Endodermal cell (in vitro differentiated cells): ENCODE measurements at regions not wholly inside any gene's neighbourhood (a gene's known extent, or its start where the extent isn't known, plus 50 kb on each side); places are given as distances from the start of the nearest gene placed in this dataset.

Source experiments
- DNase-seq: peaks from one replicate; pipeline ENCODE4 v3.0.0-alpha.2; 2017
- H3K27ac ChIP-seq: 2 replicates; pipeline ENCODE4 v1.5.1; 2013; ENCODE audit warnings: mild to moderate bottlenecking, low read depth, low read length, moderate library complexity
- H3K27me3 ChIP-seq: 2 replicates; pipeline ENCODE4 v1.6.1; 2013; ENCODE audit warnings: mild to moderate bottlenecking, low read length, moderate library complexity; ENCODE audit not compliant: insufficient read depth, control insufficient read depth, poor library complexity, severe bottlenecking
- H3K36me3 ChIP-seq: 2 replicates; pipeline ENCODE4 v1.7.0; 2013; ENCODE audit warnings: mild to moderate bottlenecking, low read length, moderate library complexity; ENCODE audit not compliant: control insufficient read depth, insufficient read depth
- H3K4me1 ChIP-seq: one replicate; pipeline ENCODE4 v1.7.0; 2013; ENCODE audit warnings: low read length; ENCODE audit not compliant: control insufficient read depth, insufficient read depth
- H3K4me3 ChIP-seq: 2 replicates; pipeline ENCODE4 v1.5.1; 2013; ENCODE audit warnings: mild to moderate bottlenecking, low read length, moderate library complexity
- H3K9ac ChIP-seq: 2 replicates; pipeline ENCODE4 v1.6.1; 2013; ENCODE audit warnings: mild to moderate bottlenecking, low read length, moderate library complexity; ENCODE audit not compliant: poor library complexity, severe bottlenecking; ENCODE audit errors: extremely low read depth
- H3K9me3 ChIP-seq: 2 replicates; pipeline ENCODE4 v1.6.1; 2013; ENCODE audit warnings: mild to moderate bottlenecking, low read length, moderate library complexity; ENCODE audit not compliant: control insufficient read depth
- H3K27ac Mint-ChIP-seq: 2 replicates; pipeline ENCODE4 v1.8.0; 2020; ENCODE audit warnings: mixed read lengths
- H3K27me3 Mint-ChIP-seq: 2 replicates; pipeline ENCODE4 v1.8.0; 2021; ENCODE audit warnings: mild to moderate bottlenecking, mixed read lengths; ENCODE audit not compliant: insufficient read depth
- H3K36me3 Mint-ChIP-seq: 2 replicates; pipeline ENCODE4 v1.8.0; 2020; ENCODE audit warnings: low read depth, mixed read lengths
- H3K4me1 Mint-ChIP-seq: 2 replicates; pipeline ENCODE4 v1.8.0; 2020; ENCODE audit warnings: mixed read lengths
- H3K4me3 Mint-ChIP-seq: 2 replicates; pipeline ENCODE4 v1.8.0; 2020; ENCODE audit warnings: mild to moderate bottlenecking, moderate library complexity, mixed read lengths
- H3K9me3 Mint-ChIP-seq: 2 replicates; pipeline ENCODE4 v1.8.0; 2020; ENCODE audit warnings: mild to moderate bottlenecking, mixed read lengths
- CTCF ChIP-seq: fragments of 200-600 bp; sonication (generic); conservative IDR thresholded peaks from 2 replicates; pipeline ENCODE4 v1.5.0; 2021; ENCODE audit warnings: antibody characterized with exemption, mild to moderate bottlenecking
- whole genome bisulfite sequencing, 2 experiments: methylation state at CpG; one replicate each; pipeline versions ENCODE4 v1.1.5 to v1.1.7; 2013; ENCODE audit warnings: missing lambda C conversion rate in 2 of 2, mixed read lengths in 1 of 2; ENCODE audit not compliant: insufficient coverage in 1 of 2, insufficient read length in 1 of 2; 5-methylcytosine and 5-hydroxymethylcytosine counted together

- H3K36me3 Mint-ChIP-seq, result no peaks in the 10 kb centered on the region
- 83 to 85% methylated on average over 1 to 4 of the region's 4 CpGs for WGBS, 2 experiments
- H3K4me1 Mint-ChIP-seq, result peaks cover 11% of the 10 kb centered on the region
- H3K9ac ChIP-seq, result no peak overlapping the region
- no peak for DNase-seq
- H3K4me3 Mint-ChIP-seq, result no peak overlapping the region
- H3K9me3 Mint-ChIP-seq, result no peaks in the 10 kb centered on the region
- H3K9me3 ChIP-seq, result no peaks in the 10 kb centered on the region
- no peak overlapping the region for H3K27ac Mint-ChIP-seq
- H3K36me3 ChIP-seq, result no peaks in the 10 kb centered on the region
- no peaks in the 10 kb centered on the region for H3K27me3 Mint-ChIP-seq
- H3K27me3 ChIP-seq, result no peaks in the 10 kb centered on the region
- TF ChIP-seq CTCF, result no peak
- H3K4me1 ChIP-seq, result no peaks in the 10 kb centered on the region
- H3K4me3 ChIP-seq, result no peak overlapping the region
- no peak overlapping the region for H3K27ac ChIP-seq
These were observed 279.0 kb downstream of the CALCRL start for GRCh38 chr2:187168720-187169713.

GRCh38 chr2:187167491-187167890 lies 280.6 kb downstream of the CALCRL start:
- H3K9ac ChIP-seq, result no peak overlapping the region
- 90 to 96% methylated on average over 4 of the region's 4 CpGs for WGBS, 2 experiments
- no peaks in the 10 kb centered on the region for H3K9me3 ChIP-seq
- DNase-seq, result no peak
- Mint-ChIP-seq H3K36me3 (no peaks in the 10 kb centered on the region), H3K4me1 (peaks cover 11% of the 10 kb centered on the region), H3K27me3 (no peaks in the 10 kb centered on the region), H3K4me3 (no peak overlapping the region), H3K9me3 (no peaks in the 10 kb centered on the region), H3K27ac (no peak overlapping the region)
- H3K27ac ChIP-seq, result no peak overlapping the region
- no peaks in the 10 kb centered on the region for H3K4me1 ChIP-seq
- no peak for TF ChIP-seq CTCF
- no peaks in the 10 kb centered on the region for H3K27me3 ChIP-seq
- no peak overlapping the region for H3K4me3 ChIP-seq
- H3K36me3 ChIP-seq, result no peaks in the 10 kb centered on the region

- Mint-ChIP-seq H3K27ac (no peak overlapping the region), H3K27me3 (no peaks in the 10 kb centered on the region), H3K9me3 (no peaks in the 10 kb centered on the region), H3K4me3 (no peak overlapping the region), H3K4me1 (peaks cover 11% of the 10 kb centered on the region), H3K36me3 (no peaks in the 10 kb centered on the region)
- Histone ChIP-seq H3K4me3 (no peak overlapping the region), H3K9ac (no peak overlapping the region), H3K27me3 (no peaks in the 10 kb centered on the region), H3K27ac (no peak overlapping the region), H3K9me3 (no peaks in the 10 kb centered on the region), H3K4me1 (no peaks in the 10 kb centered on the region), H3K36me3 (no peaks in the 10 kb centered on the region)
- DNase-seq, result no peak
- 86% methylated on average over 1 of the region's 1 CpG; no CpG with 5 or more reads in 1 of the 2 experiments for WGBS, 2 experiments
- TF ChIP-seq CTCF, result no peak
These were observed 282.0 kb downstream of the CALCRL start for GRCh38 chr2:187165936-187166610.
